ENCODE measurements at regions not wholly inside any gene's neighbourhood (a gene's known extent, or its start where the extent isn't known, plus 50 kb on each side); places are given as distances from the start of the nearest gene placed in this dataset.

DNA sequence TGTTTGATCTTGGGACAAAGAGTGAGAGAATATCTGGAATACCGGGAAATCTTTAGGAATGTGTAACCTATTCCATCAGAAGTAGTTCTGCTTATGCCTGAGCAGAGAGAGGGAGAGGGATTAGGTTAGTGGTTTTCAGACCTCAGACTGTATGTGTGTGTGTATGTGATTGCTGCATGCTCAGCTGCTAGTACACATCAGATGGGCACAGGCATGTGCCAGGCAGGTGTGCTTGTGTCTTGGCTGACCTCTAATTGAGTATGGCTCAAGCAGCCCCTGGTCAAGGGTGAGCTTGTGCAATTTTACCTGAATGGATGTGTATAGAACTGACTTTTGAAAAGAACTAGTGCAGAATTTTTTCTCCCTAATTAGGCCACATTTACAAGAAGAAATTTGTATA is 91.2 kb downstream of the INSIG2 start:
- TF ChIP-seq FOXM1 (IDR thresholded peaks at IDR 0.05; ENCODE audit: low read depth) (no peak), FOXM1 (CRISPR knock-in tag; IDR thresholded peaks at IDR 0.05; ENCODE audit: low read depth) (no peak), SIRT6 (IDR thresholded peaks at IDR 0.05; ENCODE audit: low read depth, low read length) (no peak)
- TF ChIP-seq, protein P1, sequence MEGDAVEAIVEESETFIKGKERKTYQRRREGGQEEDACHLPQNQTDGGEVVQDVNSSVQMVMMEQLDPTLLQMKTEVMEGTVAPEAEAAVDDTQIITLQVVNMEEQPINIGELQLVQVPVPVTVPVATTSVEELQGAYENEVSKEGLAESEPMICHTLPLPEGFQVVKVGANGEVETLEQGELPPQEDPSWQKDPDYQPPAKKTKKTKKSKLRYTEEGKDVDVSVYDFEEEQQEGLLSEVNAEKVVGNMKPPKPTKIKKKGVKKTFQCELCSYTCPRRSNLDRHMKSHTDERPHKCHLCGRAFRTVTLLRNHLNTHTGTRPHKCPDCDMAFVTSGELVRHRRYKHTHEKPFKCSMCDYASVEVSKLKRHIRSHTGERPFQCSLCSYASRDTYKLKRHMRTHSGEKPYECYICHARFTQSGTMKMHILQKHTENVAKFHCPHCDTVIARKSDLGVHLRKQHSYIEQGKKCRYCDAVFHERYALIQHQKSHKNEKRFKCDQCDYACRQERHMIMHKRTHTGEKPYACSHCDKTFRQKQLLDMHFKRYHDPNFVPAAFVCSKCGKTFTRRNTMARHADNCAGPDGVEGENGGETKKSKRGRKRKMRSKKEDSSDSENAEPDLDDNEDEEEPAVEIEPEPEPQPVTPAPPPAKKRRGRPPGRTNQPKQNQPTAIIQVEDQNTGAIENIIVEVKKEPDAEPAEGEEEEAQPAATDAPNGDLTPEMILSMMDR (IDR thresholded peaks at IDR 0.05 in 2 of 3, conservative IDR thresholded peaks at IDR 0.05 in 1 of 3; ENCODE audit: insufficient read depth in 2 of 3, low read depth in 1 of 3, low read length in 3 of 3), result no peak
- TF ChIP-seq, protein P2, sequence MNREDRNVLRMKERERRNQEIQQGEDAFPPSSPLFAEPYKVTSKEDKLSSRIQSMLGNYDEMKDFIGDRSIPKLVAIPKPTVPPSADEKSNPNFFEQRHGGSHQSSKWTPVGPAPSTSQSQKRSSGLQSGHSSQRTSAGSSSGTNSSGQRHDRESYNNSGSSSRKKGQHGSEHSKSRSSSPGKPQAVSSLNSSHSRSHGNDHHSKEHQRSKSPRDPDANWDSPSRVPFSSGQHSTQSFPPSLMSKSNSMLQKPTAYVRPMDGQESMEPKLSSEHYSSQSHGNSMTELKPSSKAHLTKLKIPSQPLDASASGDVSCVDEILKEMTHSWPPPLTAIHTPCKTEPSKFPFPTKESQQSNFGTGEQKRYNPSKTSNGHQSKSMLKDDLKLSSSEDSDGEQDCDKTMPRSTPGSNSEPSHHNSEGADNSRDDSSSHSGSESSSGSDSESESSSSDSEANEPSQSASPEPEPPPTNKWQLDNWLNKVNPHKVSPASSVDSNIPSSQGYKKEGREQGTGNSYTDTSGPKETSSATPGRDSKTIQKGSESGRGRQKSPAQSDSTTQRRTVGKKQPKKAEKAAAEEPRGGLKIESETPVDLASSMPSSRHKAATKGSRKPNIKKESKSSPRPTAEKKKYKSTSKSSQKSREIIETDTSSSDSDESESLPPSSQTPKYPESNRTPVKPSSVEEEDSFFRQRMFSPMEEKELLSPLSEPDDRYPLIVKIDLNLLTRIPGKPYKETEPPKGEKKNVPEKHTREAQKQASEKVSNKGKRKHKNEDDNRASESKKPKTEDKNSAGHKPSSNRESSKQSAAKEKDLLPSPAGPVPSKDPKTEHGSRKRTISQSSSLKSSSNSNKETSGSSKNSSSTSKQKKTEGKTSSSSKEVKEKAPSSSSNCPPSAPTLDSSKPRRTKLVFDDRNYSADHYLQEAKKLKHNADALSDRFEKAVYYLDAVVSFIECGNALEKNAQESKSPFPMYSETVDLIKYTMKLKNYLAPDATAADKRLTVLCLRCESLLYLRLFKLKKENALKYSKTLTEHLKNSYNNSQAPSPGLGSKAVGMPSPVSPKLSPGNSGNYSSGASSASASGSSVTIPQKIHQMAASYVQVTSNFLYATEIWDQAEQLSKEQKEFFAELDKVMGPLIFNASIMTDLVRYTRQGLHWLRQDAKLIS (CRISPR knock-in tag; IDR thresholded peaks at IDR 0.05), result no peak
- TF ChIP-seq, protein P3, sequence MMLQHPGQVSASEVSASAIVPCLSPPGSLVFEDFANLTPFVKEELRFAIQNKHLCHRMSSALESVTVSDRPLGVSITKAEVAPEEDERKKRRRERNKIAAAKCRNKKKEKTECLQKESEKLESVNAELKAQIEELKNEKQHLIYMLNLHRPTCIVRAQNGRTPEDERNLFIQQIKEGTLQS (IDR thresholded peaks at IDR 0.05), result no peak
- TF ChIP-seq, protein P3 (CRISPR knock-in tag; conservative IDR thresholded peaks at IDR 0.05), result no peak

All from K562 (cell line).